GM23248 (cell line): ENCODE measurements at regions not wholly inside any gene's neighbourhood (a gene's known extent, or its start where the extent isn't known, plus 50 kb on each side); places are given as distances from the start of the nearest gene placed in this dataset.
"Not testable (repeated sequence)": the region's sequence is repeated elsewhere in the genome, so short reads cannot be mapped to it uniquely, and the experiment has no call there.

ENCODE experiments used
- EZH2 ChIP-seq: fragments of 200-600 bp; sonication (generic); IDR thresholded peaks from 2 replicates; pipeline ENCODE4 v1.6.1; 2018; ENCODE audit warnings: antibody characterized with exemption, mild to moderate bottlenecking; ENCODE audit not compliant: insufficient read depth, poor library complexity, severe bottlenecking
- EZH2phosphoT487 ChIP-seq: fragments of 200-600 bp; sonication (generic); IDR thresholded peaks from 2 replicates; pipeline ENCODE4 v1.6.1; 2018; ENCODE audit warnings: antibody characterized with exemption, moderate library complexity, mild to moderate bottlenecking, low read depth; ENCODE audit not compliant: insufficient read depth

- not testable (repeated sequence) for TF ChIP-seq EZH2, EZH2phosphoT487
Measured at GRCh38 chr6:30807566-30807965, 63.2 kb upstream of the IER3 start.
